Panc1 (cell line): ENCODE measurements at regions not wholly inside any gene's neighbourhood (a gene's known extent, or its start where the extent isn't known, plus 50 kb on each side); places are given as distances from the start of the nearest gene placed in this dataset.

ENCODE experiments used
- ATAC-seq: fragments of 200-7000 bp; cut with Tn5 transposase; 2 replicates; pipeline ENCODE4 v1.9.1; 2020; ENCODE audit warnings: mild to moderate bottlenecking, moderate library complexity
- BruUV-seq: library from RNA; stranded (reverse); fragments of 400-500 nt; replicated peaks from 2 replicates; lab custom pipeline; 2021; lab: Mats Ljungman, UMichigan
- CTCF ChIA-PET: fragments of 300-600 bp; sonication (Branson Sonifier 250); formaldehyde crosslinking; loops from one replicate; lab custom pipeline; 2022; ENCODE audit warnings: antibody characterized with exemption; lab: Charles Lee
- POLR2A ChIA-PET: fragments of 300-600 bp; sonication (Branson Sonifier 250); formaldehyde crosslinking; loops from one replicate; lab custom pipeline; 2022; ENCODE audit warnings: antibody characterized with exemption; lab: Charles Lee
- DNase-seq: peaks from one replicate; pipeline ENCODE4 v3.0.0-alpha.2; 2010; ENCODE audit warnings: low read depth, low spot score
- H3K27ac ChIP-seq: 2 replicates; pipeline ENCODE4 v1.5.1; 2011; ENCODE audit warnings: mild to moderate bottlenecking, low read length, inconsistent platforms
- H3K27me3 ChIP-seq: fragments of 200-500 bp; sonication (Bioruptor generic); 2 replicates; pipeline ENCODE4 v1.6.0; 2014; ENCODE audit warnings: low read length, inconsistent platforms; ENCODE audit not compliant: control insufficient read depth, insufficient read depth
- H3K36me3 ChIP-seq: fragments of 200-500 bp; sonication (Bioruptor generic); 2 replicates; pipeline ENCODE4 v1.5.1; 2014; ENCODE audit warnings: inconsistent platforms, mild to moderate bottlenecking, low read length, moderate library complexity; ENCODE audit not compliant: control insufficient read depth, insufficient read depth
- H3K4me1 ChIP-seq: 2 replicates; pipeline ENCODE4 v1.5.1; 2011; ENCODE audit warnings: inconsistent platforms, mild to moderate bottlenecking, low read length, moderate library complexity; ENCODE audit not compliant: control insufficient read depth, insufficient read depth
- H3K4me3 ChIP-seq, 2 experiments: 2 replicates each; pipeline ENCODE4 v1.5.1; 2011 to 2012; ENCODE audit warnings: low read depth in 2 of 2, low read length in 2 of 2, mild to moderate bottlenecking in 2 of 2, inconsistent platforms in 1 of 2, moderate library complexity in 1 of 2
- H3K9me3 ChIP-seq: fragments of 200-500 bp; sonication (Bioruptor generic); 2 replicates; pipeline ENCODE4 v1.5.1; 2014; ENCODE audit warnings: low read depth, mild to moderate bottlenecking, inconsistent platforms, low read length, moderate library complexity; ENCODE audit not compliant: control insufficient read depth, insufficient read depth
- CTCF ChIP-seq: fragments of 450-650 bp; IDR thresholded peaks from 2 replicates; pipeline ENCODE4 v1.5.1; 2017; ENCODE audit warnings: mild to moderate bottlenecking
- POLR2AphosphoS5 ChIP-seq: IDR thresholded peaks from 2 replicates; pipeline ENCODE4 v1.6.1; 2012; ENCODE audit warnings: mild to moderate bottlenecking, low read depth, low read length, moderate library complexity
- REST ChIP-seq, 2 experiments: IDR thresholded peaks; 2 replicates each; pipeline ENCODE4 v1.6.1; 2011 to 2012; ENCODE audit warnings: low read depth in 2 of 2, control low read depth in 1 of 2, low read length in 1 of 2, mild to moderate bottlenecking in 1 of 2, moderate library complexity in 1 of 2; ENCODE audit not compliant: insufficient read depth in 1 of 2
- SIN3A ChIP-seq: IDR thresholded peaks from 2 replicates; pipeline ENCODE4 v1.6.1; 2012; ENCODE audit warnings: low read depth, mild to moderate bottlenecking, low read length, moderate library complexity, borderline replicate concordance; ENCODE audit not compliant: insufficient read depth
- TCF7L2 ChIP-seq: IDR thresholded peaks from 2 replicates; pipeline ENCODE4 v1.6.1; 2011; ENCODE audit warnings: mild to moderate bottlenecking, low read depth, low read length, inconsistent platforms
- in situ Hi-C: cut with HindIII; loops from 2 replicates; pipeline ENCODE4 v1.10.0; 2016; ENCODE audit warnings: low sequenced_read_pairs, low pct_unique_long_range_greater_than_20kb
- intact Hi-C: fragments of 100-400 bp; cut with micrococcal nuclease; formaldehyde crosslinking; loops from one replicate; pipeline ENCODE4 v1.10.0; 2022; ENCODE audit not compliant: unreplicated experiment

DNA sequence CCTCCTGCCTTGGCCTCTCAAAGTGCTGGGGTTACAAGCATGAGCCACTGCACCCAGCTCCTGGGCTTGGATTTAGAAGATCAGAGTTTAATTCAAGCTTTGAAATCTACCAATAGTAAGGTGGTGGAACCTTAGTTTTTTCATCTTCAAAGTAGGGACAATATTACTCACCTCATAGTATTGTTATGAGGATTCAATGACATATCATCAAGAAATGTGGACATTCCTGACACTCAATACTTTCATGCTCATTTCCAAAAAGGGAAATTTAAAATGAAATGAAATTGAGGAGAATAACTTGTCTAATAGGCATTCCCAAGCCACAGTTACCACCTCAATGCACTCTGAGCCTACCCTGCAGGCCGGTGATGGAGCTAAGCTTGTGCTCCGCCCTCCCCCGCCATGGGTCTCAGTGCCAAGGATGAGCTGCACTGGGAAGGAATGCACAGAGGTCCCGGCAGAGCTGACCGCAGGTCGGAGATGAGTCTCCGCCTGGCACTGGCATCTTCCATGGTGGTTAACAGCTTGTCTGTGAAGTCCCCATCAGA lies 56.5 kb upstream of the BCAR3 start:
- H3K4me1 ChIP-seq, result no peaks in the 10 kb centered on the region
- H3K4me3 ChIP-seq, result no peak overlapping the region
- in situ Hi-C loops, result no loop called here

GRCh38 chr1:93735722-93736121 lies 54.1 kb upstream of the BCAR3 start:
- no peaks in the 10 kb centered on the region for H3K4me1 ChIP-seq
- DNase-seq (no peak), ATAC-seq (no peak)
- no TSS peak for BruUV-seq
- no peaks in the 10 kb centered on the region for H3K27me3 ChIP-seq
- TF ChIP-seq POLR2AphosphoS5, result no peak
- no peaks in the 10 kb centered on the region for H3K9me3 ChIP-seq
- no peak overlapping the region for H3K27ac ChIP-seq
- no peak overlapping the region for H3K4me3 ChIP-seq
- intact Hi-C loops, result no loop called here
- ChIA-PET CTCF (interaction anchor here (1.6 kb wide), 1 partner anchor 78 kb away, joined by 5 read pairs; no protein-coding TSS in a partner anchor), POLR2A (no interaction called here)
- H3K36me3 ChIP-seq, result no peaks in the 10 kb centered on the region
- in situ Hi-C loops, result no loop called here

More for the DNA sequence above, 56.5 kb upstream of the BCAR3 start:
- ChIA-PET POLR2A (interaction anchor here (0.5 kb wide), 1 partner anchor 366 kb away, joined by 5 read pairs; no protein-coding TSS in a partner anchor), CTCF (no interaction called here)
- TF ChIP-seq SIN3A (no peak), REST (IDR thresholded peaks at IDR 0.05; ENCODE audit: insufficient read depth in 1 of 2, low read depth in 2 of 2, low read length in 1 of 2) (no peak), POLR2AphosphoS5 (no peak), CTCF (no peak), TCF7L2 (no peak)
- DNase-seq, result no peak
- Histone ChIP-seq H3K36me3 (no peaks in the 10 kb centered on the region), H3K9me3 (no peaks in the 10 kb centered on the region), H3K27me3 (no peaks in the 10 kb centered on the region), H3K27ac (no peak overlapping the region)
- intact Hi-C loops, result no loop called here
- BruUV-seq, result no TSS peak
- ATAC-seq, result no peak

GRCh38 chr1:93734999-93735398 lies 53.4 kb upstream of the BCAR3 start:
- Histone ChIP-seq H3K27me3 (no peaks in the 10 kb centered on the region), H3K36me3 (no peaks in the 10 kb centered on the region), H3K4me3 (no peak overlapping the region), H3K9me3 (no peaks in the 10 kb centered on the region), H3K27ac (no peak overlapping the region), H3K4me1 (no peaks in the 10 kb centered on the region)
- DNase-seq (no peak), ATAC-seq (no peak)
- TF ChIP-seq SIN3A, result no peak
- peak; percentile 35 for TF ChIP-seq CTCF
- in situ Hi-C loops, result no loop called here
- intact Hi-C loops, result no loop called here
- no TSS peak for BruUV-seq
- CTCF ChIA-PET, result interaction anchor here (1.6 kb wide), 1 partner anchor 79 kb away, joined by 5 read pairs; no protein-coding TSS in a partner anchor
- POLR2A ChIA-PET, result no interaction called here
